ENCODE measurements at regions not wholly inside any gene's neighbourhood (a gene's known extent, or its start where the extent isn't known, plus 50 kb on each side); places are given as distances from the start of the nearest gene placed in this dataset.

GRCh38 chr9:86469476-86470250, 115.5 kb upstream of the TUT7 start:
- ChIA-PET CTCF (no interaction called here), POLR2A (no interaction called here)
- Histone ChIP-seq H3K4me2 (replicated peaks; ENCODE audit: low read depth, low read length, poor library complexity, severe bottlenecking) (no peak overlapping the region), H3K36me3 (replicated peaks in 1 of 2; ENCODE audit: control extremely low read depth in 1 of 2, control insufficient read depth in 1 of 2, extremely low read depth in 1 of 2, insufficient read depth in 2 of 2, low read length in 1 of 2) (no peaks in the 10 kb centered on the region), H2AFZ (ENCODE audit: insufficient read depth, low read depth, low read length, poor library complexity, severe bottlenecking) (no peak overlapping the region), H3K27ac (ENCODE audit: low read length in 2 of 2) (no peak overlapping the region), H3K4me1 (ENCODE audit: control insufficient read depth in 2 of 2, insufficient read depth in 2 of 2, low read length in 2 of 2) (no peaks in the 10 kb centered on the region), H3K27me3 (replicated peaks in 1 of 4; ENCODE audit: control extremely low read depth in 1 of 4, control insufficient read depth in 3 of 4, insufficient read depth in 4 of 4, low read length in 3 of 4) (no peaks in the 10 kb centered on the region), H3K9me3 (ENCODE audit: control extremely low read depth in 1 of 3, control insufficient read depth in 2 of 3, insufficient read depth in 1 of 3, low read length in 2 of 3) (no peaks in the 10 kb centered on the region), H3K79me2 (ENCODE audit: control insufficient read depth, insufficient read depth, low read length) (no peaks in the 10 kb centered on the region), H4K20me1 (ENCODE audit: control insufficient read depth, insufficient read depth, low read length, poor library complexity, severe bottlenecking) (no peaks in the 10 kb centered on the region), H3K9ac (ENCODE audit: low read length) (no peak overlapping the region), H3K4me3 (ENCODE audit: control extremely low read depth in 1 of 5, extremely low read depth in 1 of 5, insufficient read depth in 1 of 5, low read depth in 2 of 5, low read length in 4 of 5) (no peak overlapping the region)
- Mint-ChIP-seq H3K27ac (no peak overlapping the region), H3K27me3 (peaks cover 22% of the 10 kb centered on the region), H3K9me3 (ENCODE audit: insufficient read depth) (peaks cover 4% of the 10 kb centered on the region), H3K4me3 (no peak overlapping the region), H3K4me1 (no peaks in the 10 kb centered on the region)
- WGBS (ENCODE audit: insufficient coverage): no CpG with 5 or more reads among the region's 8 CpGs
- no peak for ATAC-seq (ENCODE audit: low read depth)
- intact Hi-C loops (cut with micrococcal nuclease): no loop called here
- DNase-seq: no peak
- TF ChIP-seq CTCF (IDR thresholded peaks at IDR 0.05): no peak
- no peak for TF ChIP-seq EZH2 (IDR thresholded peaks at IDR 0.05; ENCODE audit: borderline replicate concordance, insufficient read depth, low read depth, low read length, poor library complexity, severe bottlenecking)

GRCh38 chr9:86464242-86464641, 110.0 kb upstream of the TUT7 start:
- WGBS (ENCODE audit: insufficient coverage): 66% methylated on average over 3 of the region's 3 CpGs
- H3K9me3 ChIP-seq (ENCODE audit: control extremely low read depth in 1 of 3, control insufficient read depth in 2 of 3, insufficient read depth in 1 of 3, low read length in 2 of 3): no peaks in the 10 kb centered on the region
- no peak overlapping the region for H3K9ac ChIP-seq (ENCODE audit: low read length)
- H3K79me2 ChIP-seq (ENCODE audit: control insufficient read depth, insufficient read depth, low read length): no peaks in the 10 kb centered on the region
- ChIA-PET CTCF (no interaction called here), POLR2A (no interaction called here)
- no peaks in the 10 kb centered on the region for H3K4me1 ChIP-seq (ENCODE audit: control insufficient read depth in 2 of 2, insufficient read depth in 2 of 2, low read length in 2 of 2)
- H3K36me3 ChIP-seq (replicated peaks in 1 of 2; ENCODE audit: control extremely low read depth in 1 of 2, control insufficient read depth in 1 of 2, extremely low read depth in 1 of 2, insufficient read depth in 2 of 2, low read length in 1 of 2): no peaks in the 10 kb centered on the region
- DNase-seq: no peak
- intact Hi-C loops (cut with micrococcal nuclease): no loop called here
- no peak overlapping the region for H3K4me3 ChIP-seq (ENCODE audit: control extremely low read depth in 1 of 5, extremely low read depth in 1 of 5, insufficient read depth in 1 of 5, low read depth in 2 of 5, low read length in 4 of 5)
- no peak overlapping the region for H3K4me3 Mint-ChIP-seq
- H3K4me2 ChIP-seq (replicated peaks; ENCODE audit: low read depth, low read length, poor library complexity, severe bottlenecking): no peak overlapping the region
- H3K27ac Mint-ChIP-seq: no peak overlapping the region
- TF ChIP-seq CTCF (IDR thresholded peaks at IDR 0.05) (no peak), EZH2 (IDR thresholded peaks at IDR 0.05; ENCODE audit: borderline replicate concordance, insufficient read depth, low read depth, low read length, poor library complexity, severe bottlenecking) (no peak)
- peaks cover 19% of the 10 kb centered on the region for H3K27me3 Mint-ChIP-seq
- ATAC-seq (ENCODE audit: low read depth): no peak
- H3K27ac ChIP-seq (ENCODE audit: low read length in 2 of 2): no peak overlapping the region
- H3K4me1 Mint-ChIP-seq: no peaks in the 10 kb centered on the region
- H3K9me3 Mint-ChIP-seq (ENCODE audit: insufficient read depth): no peaks in the 10 kb centered on the region
- H4K20me1 ChIP-seq (ENCODE audit: control insufficient read depth, insufficient read depth, low read length, poor library complexity, severe bottlenecking): no peaks in the 10 kb centered on the region
- no peaks in the 10 kb centered on the region for H3K27me3 ChIP-seq (replicated peaks in 1 of 4; ENCODE audit: control extremely low read depth in 1 of 4, control insufficient read depth in 3 of 4, insufficient read depth in 4 of 4, low read length in 3 of 4)
- H2AFZ ChIP-seq (ENCODE audit: insufficient read depth, low read depth, low read length, poor library complexity, severe bottlenecking): no peak overlapping the region
